GM19025 (cell line): ENCODE measurements at regions not wholly inside any gene's neighbourhood (a gene's known extent, or its start where the extent isn't known, plus 50 kb on each side); places are given as distances from the start of the nearest gene placed in this dataset.

ENCODE experiments used
- ATAC-seq: cut with Tn5 transposase; IDR thresholded peaks from one replicate; pipeline ENCODE4 v1.9.1; 2021; ENCODE audit warnings: mild to moderate bottlenecking, low read depth, moderate library complexity; ENCODE audit not compliant: unreplicated experiment

DNA sequence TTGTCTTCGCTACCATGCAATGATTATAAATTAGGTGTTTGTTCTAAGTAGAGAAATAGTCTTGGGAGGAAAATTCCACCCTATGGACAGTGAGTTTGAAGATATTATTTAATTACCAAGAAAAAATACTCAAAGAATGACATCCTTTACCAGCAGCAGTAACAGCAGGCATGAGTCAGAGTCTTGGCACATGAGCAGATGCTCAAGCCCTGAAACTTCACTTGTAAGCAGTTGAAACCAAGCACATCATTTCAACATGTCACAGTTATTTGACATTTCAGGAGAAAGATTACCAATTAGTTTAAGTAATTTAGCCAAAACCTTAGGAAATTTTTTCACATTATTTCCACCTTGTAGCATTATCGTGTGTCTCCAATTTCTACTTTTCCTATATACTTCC is 99.2 kb downstream of the C12orf50 start:
- ATAC-seq, result no peak

DNA sequence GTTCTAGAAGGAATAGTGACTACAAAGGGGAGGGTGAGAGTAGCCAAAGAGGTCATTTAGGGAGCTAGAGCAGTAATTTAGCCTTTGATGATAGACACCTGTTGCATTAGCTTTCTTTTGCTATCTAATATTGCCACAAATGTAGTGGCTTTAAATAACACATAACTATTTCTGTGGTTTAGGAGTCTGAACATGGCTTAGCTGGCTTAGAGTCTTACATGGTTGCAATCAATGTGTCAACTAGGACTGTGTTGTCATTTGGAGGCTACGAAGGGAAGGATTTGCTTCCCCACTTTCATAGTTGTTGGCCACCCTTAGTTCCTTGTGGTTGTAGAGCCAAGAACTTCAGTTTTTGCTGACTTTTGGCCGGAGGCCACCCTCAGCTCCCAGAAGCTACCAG is 99.9 kb downstream of the C12orf50 start:
- no peak for ATAC-seq

DNA sequence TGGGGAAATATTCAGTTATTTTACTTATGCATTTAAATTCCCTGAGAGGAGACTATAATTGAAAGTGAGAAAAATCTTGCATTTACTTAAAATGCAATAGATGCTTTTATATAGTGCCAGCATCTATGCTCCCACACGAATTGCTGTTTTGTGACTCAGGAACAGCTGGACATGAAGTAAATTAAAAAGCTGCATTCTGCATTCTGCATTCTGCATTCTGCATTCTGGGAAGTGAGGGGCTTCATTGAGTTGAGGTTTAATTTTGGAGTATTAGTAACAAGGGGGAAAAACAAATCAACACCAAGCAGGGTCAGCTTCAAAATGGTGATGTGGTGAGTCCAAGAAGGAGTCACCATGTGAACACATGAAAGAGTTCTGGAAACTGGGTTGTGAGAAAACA is 101.2 kb downstream of the C12orf50 start:
- ATAC-seq, result no peak

DNA sequence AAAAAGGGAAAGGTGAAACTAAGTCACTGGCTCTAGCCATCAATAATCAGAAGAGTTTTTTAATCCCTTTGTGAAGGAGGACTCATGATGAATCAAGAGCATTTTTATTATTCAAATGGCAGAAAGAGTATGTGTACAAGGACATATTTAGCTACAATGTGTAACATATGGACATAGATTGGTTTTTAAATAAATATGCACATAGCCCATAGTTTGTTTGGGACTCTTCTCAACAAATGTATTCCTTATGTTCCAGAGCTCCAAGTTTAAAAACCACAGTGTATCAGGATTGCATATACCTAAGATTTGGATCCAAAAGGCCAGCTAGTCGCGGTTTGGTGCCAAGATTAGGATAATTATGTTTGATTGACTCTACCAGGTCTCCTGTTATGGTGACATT is 104.2 kb downstream of the C12orf50 start:
- ATAC-seq, result no peak

DNA sequence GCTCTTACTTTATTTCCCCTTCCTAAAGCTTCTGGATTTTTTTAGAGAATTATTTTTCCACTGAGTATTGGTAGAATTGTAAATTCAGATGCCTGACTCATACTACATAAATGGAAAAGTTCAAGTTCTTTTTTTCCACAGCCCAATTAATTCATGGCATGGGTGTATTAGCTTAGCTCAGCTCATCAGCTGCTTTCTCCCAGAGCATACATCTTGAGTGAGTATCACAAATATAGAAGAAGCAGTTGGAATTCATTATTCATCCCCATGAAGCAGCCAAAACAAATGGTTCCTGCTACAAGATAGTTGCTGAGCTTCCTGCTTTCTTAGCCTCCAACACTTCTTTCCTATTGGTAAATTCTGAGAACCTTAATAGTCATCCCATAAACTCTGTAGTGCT is 105.1 kb downstream of the C12orf50 start:
- no peak for ATAC-seq

DNA sequence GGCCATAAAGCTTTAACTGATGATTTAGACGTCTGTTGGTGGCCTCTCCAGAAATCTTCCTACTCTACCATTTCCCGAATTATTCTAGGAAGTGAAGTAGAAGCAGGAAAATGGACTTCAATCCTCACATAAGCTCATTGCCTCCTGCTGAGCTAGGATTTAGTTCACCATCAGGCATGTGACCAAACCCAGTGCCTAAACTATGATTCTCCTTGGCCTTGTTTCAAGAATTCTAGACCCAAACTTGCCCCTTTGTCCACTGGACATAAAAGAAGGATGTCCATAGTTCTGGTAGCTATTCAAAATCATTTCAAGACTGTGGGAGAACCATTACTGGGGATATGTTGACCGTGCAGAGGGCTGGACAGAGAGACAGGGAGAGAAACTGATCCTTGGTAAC is 105.8 kb downstream of the C12orf50 start:
- no peak for ATAC-seq

DNA sequence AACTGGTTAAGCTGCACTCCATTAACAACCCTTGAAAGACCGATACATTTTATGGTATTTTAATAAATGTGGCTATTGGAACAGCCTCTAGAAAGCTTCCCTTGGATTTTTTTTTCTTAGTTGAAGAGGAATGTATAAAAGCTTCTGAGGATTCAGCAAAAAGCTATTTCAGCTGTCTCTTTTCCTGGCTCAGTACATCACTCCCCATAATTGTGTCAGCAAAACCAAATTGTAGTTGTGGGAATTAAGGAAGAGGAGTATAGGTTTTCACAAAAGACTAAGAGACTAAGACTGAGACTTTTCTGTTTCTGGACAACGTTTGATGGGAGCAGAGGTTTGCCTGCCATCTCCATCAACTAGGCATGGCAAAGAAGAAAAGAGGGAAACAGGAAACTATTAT is 106.5 kb downstream of the C12orf50 start:
- ATAC-seq, result no peak

DNA sequence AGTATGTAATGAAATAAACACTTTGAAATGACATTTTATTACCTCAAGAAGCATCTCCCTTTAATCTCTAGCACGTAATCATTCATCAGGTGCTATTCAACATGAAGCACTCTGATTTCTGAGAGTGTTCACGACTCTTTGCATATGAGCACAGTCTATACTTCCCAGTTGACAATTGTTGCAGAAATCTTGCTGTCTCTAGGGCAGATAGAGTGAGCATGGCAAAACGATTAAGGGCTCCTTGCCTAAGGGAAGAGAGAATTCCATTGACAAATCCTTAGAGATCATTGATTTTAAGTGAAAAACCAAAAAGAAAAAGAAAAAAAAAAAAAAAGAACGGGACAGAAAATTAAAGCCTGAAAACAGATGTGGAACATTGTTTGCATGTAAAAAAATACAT is 107.6 kb downstream of the C12orf50 start:
- ATAC-seq, result no peak

DNA sequence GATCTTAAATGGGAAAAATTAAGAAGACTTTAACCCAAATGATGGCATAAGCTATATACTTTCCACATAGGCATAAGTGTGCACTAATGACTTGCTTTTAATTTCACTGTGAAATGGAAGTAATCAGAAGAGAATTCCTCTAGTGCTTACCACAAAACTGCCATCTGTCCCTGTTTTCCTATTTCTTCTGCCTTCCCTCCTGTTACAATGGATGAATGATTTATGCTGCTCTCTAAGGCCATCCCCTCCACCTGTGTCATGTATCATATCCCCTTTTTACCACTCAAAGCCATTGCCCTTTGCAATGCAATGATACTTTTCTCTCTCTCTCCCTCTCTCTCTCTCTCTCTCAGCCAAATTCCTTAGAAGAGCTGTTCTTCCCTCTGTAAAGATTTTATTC is 109.1 kb downstream of the C12orf50 start:
- no peak for ATAC-seq

DNA sequence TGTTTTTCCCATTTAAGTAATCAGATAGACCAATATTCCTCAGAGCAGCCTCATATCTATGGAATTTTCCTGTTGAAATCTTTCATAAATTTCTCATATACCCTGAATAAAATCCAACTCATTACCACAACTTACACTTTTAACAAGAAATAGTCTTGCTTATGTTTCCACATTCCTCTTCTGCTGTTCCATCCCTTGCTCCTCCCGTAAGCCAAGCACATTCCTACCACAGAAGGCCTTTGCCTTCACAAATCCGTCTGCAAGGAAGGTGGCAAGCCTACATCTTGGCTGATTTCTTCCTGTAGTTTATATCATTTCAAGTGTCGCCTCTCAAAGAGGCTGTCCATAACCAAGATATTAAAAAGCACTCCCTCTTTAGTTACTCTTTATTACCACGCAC is 127.7 kb downstream of the C12orf50 start:
- ATAC-seq, result no peak

DNA sequence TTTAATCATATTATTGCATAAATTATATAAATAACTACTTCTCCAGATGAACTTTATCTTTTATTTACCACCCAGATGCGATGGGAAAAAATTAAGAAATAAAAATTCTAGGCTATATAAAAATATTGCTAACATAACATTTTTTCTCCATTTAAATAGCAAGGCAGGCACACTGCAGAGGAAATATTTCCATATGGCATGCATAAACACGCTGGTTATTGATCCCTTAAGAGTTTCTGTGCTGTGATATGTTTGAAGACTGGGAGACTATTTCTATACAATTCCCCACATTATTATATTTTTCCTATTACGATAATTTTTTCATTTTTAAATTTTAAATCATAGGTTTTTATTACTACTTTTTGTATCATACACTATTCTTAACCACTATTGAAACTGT is 131.5 kb downstream of the C12orf50 start:
- ATAC-seq, result no peak

DNA sequence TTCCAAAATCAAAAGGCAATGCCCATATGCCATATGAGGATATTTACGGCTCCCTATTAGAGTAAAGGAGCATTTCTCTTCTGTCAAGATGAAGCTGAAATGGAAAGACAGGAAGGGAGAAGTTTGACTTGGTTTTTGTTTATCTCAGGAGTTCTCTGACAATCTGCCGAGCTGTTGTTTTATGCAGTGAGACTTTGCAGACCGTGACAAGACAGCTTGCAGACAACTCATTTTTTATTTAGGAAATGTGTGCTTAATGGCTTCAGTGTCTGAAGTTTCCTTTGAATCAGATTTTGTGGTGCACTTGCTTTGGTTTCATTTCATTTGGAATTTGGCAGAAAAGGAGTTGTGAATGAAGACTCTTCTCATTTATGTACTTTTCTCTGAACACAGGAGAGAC is 145.4 kb downstream of the C12orf50 start:
- no peak for ATAC-seq

DNA sequence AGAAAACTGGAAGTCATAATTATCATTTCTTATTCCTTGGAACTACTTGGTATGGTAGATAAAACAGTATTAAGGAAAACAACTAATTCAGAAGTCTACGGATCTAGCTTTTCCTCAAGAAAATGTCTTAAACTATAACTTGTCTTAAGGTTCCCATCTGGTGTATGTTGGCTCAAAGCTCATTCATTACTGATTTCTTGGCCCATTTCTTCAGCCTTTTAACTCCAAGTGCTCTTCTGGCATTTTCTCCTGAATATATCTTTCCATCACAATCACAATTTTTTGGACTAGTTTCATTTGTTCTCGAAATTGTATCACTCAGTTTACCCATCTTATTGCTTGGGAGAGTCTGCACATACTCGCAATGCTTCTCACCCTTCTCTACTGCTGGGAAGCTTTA is 150.1 kb downstream of the C12orf50 start:
- no peak for ATAC-seq

DNA sequence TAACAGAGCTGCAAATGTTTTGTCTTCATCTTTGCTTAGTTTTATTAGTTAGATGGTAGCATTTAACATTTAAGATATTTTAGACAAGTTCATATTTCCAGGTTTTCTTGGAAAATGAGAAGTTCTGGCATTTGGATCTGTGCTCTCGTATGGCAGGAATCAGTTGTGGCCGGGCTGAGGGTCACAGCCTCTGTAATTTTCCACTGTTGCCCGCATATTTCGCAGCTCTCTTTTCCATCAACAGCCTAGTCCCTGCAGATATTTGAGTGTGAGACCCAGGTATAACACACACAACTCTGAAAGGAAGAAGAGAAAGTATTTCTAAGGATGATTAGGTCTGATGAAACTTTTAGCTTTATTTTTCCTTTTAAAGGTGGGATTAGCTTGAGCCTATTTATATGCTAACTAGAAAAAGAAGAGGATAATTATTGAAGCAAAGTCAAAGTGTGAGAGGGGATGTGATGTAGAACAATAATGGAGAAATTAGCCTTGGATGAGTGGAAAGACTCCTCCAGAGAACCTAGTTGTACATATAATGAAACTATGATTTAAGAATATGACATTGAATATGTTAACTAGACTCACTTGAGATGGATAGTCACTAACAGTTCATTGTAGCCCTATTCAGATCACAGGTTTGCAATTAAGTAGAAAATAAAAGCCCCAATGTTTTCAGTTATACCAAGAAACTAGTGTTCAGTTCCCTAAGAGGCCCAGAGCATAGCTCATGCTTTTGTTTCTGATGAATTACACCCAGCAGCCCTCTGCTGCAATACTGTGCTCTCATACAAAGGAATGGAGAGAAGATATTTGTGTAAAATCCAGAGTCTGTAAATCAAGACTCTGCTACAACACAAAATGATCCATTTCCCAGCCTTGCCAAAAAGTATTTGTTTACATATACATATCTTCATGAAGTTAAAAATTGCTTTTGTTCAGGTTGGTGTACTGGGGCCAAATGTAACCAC is 158.4 kb downstream of the C12orf50 start:
- ATAC-seq, result no peak

DNA sequence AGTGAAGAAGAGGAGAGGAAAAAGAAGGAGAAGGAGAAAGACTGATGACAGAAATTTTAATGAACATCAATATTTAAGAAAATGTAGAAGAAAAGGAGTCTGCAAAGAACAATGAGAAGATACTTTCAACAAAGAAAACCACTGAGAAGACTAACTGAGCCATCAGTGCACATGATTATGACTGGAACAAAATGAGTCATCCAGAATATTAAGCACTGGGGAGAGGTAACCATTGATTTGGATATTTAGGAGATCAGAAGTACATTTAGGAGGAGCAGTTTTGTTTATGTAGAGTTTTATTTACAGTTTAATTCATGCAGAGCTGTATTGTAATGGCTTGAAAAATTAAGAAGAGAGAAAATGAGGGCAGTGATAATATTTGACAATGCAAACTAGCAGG is 159.1 kb downstream of the C12orf50 start:
- ATAC-seq, result no peak

DNA sequence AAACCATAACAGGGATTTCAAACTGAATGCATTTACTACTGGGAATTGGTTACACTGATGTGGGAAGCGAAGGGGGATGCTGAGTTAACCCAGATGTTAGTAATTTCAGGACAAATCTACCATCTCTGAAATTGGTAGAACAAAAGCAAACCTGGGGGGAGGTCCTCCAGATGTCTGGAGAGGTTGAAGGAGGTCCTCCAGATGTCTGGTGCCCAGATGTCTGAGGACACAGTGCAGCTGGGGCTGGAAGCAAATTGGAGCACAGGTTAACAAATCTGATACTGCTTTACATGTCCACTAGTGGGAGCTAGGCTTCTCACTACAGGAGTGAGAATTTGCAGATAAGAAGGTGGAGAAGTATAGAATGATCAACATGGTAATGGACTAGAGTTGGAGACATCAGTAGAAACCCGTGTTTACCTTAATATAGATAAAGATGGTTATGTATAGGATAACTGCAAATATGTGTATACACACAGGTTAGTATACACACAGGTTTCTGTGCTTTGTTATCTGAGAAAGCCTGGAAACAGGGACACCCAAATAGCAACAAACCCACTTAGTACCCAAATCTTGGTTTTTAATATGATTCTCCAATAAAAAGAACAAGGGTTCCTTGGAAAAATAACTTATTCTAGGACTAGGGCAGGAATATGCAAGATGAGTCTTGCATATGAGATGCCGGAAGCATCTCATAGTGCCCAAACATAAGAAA is 162.5 kb downstream of the C12orf50 start:
- no peak for ATAC-seq

DNA sequence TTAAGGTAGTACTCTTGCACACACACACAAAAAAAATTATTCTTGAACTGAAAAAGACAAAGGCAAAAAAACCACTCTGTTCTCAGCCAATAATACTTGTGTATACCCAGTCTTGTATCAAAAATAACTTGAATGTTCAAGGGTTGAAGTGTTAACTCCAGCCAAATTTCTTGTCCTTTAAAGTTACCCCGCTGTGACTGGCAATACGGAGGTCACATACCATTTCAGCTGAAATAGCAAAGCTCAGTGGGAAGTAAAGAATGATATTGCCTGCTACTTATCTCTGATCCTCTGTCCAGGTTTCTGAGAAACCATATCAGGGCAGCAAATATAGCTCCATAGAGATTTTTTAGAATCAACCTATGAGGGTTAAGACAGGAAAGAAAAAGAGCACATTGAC is 167.4 kb downstream of the C12orf50 start:
- ATAC-seq, result no peak

DNA sequence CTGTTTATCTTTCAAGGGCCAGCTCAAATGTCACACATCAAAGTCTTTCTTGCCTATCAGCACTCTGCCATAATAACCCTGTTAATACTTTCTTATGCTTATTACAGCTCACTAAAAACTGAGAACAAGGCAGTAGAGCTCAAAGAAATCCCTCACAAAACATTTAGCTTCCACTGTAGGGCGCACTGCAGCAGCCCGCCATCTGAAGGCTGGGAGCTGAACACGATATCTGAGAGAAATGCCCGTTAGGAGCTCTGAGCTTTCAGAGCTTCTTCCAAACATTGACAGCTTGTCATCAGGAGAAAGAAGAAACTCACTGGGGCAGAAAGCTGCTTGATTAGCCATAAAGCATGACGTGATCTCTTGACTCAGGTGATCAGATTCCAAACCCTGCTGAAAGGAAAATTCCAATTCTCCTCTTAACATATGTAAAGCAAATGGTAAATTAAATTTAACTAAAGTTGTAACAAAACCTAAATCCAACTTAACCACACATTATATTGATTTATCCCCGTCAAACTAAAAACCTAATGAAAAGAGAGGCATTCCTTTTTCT is 175.7 kb downstream of the C12orf50 start:
- no peak for ATAC-seq

DNA sequence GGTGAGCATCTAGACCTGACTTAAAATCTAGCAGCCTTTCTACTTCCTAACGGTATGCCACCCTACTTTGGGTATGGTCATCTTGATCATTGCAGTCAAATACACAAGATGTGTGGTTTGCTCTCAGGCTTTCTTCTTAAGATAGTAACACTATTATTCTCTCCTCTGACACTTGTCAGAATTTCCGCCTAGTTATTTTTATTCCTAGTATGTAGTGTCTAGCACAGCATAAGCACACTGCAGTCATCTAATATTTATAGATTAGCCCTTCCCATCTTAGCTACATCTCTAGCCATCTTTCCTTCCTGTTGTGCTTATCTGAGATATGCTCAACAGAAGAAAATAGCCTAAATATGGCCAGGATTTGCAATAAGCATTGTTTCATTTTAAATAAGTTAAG is 180.1 kb downstream of the C12orf50 start:
- no peak for ATAC-seq

DNA sequence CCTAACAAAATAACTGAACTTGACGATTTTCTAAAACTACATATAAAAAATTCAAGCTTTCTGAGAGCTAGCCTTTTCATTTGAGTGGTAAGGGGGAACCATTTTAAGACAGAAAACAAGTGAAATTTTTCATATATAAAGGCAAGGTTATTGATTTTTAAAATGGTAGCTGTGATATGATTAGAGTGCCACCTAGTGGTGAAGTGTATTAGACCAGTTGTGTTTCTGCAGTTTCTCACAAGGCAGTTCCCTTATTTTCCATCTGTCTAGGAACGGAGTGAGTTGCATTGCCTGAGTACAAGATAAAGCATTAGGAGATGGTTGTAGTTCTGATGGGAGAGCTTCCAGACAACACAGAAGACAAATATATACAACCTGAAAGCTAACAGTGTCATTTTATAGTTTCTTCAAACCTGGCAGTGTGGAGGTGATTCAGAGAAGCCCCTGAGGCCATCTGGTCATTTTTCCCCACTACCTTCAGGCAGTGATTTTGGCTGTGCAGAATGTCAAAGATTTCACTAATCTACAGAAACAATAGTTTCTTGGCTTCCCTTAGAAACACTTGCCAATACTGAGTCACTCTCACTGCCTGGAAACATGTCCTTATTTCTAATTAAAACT is 180.8 kb downstream of the C12orf50 start:
- no peak for ATAC-seq

DNA sequence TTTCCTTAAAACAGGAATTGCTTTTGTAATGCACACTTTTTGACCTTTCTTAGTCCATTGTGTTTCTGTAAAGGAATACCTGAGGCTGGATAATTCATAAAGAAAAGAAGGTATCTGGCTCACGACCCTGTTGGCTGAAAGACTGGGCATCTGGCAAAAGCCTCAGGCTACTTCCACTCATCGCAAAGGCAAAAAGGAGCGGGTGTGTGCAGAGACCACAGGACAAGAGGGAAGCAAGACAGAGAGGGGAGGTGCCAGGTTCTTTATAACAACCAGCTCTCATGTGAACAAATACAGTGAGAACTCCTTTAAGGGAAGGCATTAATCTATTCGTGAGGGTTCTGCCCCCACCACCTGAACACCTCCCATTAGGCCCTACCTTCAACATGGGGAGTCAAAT is 182.1 kb downstream of the C12orf50 start:
- no peak for ATAC-seq
